Body of pancreas (tissue), 4 donors: ENCODE measurements at regions not wholly inside any gene's neighbourhood (a gene's known extent, or its start where the extent isn't known, plus 50 kb on each side); places are given as distances from the start of the nearest gene placed in this dataset.

Source experiments
- CTCF ChIP-seq, 7 experiments: fragments of 450-650 bp in 4 of 7; fragments of 200-600 bp in 3 of 7; sonication (generic) in 3 of 7; IDR thresholded peaks; one replicate each; pipeline ENCODE4 v1.5.1; 2016 to 2019; ENCODE audit warnings: antibody characterized with exemption in 7 of 7
- POLR2A ChIP-seq, 3 donors: fragments of 450-650 bp; IDR thresholded peaks; one replicate each; pipeline ENCODE4 v1.6.1; 2016; ENCODE audit warnings: antibody characterized with exemption in 3 of 3, mild to moderate bottlenecking in 2 of 3

- TF ChIP-seq CTCF (IDR thresholded peaks at IDR 0.05) (no peak), POLR2A (IDR thresholded peaks at IDR 0.05) (no peak)
Observed at GRCh38 chr14:27668531-27668930, 1070.7 kb upstream of the NOVA1 start.
